ENCODE measurements at regions not wholly inside any gene's neighbourhood (a gene's known extent, or its start where the extent isn't known, plus 50 kb on each side); places are given as distances from the start of the nearest gene placed in this dataset.

DNA sequence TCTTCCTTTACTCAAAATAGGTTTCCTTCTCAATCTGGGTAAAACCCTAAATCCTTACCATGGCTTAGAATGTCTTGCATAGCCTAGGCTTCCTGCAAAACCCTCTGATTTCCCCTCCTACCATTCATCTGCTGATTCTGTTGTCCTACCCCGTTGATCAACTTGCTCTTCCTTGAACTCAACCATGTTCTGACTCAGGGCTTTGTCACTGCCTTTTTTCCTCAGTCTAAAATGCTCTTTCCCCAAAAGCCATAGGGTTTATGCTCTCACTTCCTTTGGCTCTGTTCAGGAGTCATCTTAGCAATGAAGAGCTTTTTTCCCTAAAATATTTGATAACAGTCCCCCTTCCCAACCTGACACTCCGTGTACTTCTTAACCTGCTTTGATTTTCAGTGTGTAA lies 79.4 kb upstream of the IZUMO3 start (continued):
- TF ChIP-seq, protein P1, sequence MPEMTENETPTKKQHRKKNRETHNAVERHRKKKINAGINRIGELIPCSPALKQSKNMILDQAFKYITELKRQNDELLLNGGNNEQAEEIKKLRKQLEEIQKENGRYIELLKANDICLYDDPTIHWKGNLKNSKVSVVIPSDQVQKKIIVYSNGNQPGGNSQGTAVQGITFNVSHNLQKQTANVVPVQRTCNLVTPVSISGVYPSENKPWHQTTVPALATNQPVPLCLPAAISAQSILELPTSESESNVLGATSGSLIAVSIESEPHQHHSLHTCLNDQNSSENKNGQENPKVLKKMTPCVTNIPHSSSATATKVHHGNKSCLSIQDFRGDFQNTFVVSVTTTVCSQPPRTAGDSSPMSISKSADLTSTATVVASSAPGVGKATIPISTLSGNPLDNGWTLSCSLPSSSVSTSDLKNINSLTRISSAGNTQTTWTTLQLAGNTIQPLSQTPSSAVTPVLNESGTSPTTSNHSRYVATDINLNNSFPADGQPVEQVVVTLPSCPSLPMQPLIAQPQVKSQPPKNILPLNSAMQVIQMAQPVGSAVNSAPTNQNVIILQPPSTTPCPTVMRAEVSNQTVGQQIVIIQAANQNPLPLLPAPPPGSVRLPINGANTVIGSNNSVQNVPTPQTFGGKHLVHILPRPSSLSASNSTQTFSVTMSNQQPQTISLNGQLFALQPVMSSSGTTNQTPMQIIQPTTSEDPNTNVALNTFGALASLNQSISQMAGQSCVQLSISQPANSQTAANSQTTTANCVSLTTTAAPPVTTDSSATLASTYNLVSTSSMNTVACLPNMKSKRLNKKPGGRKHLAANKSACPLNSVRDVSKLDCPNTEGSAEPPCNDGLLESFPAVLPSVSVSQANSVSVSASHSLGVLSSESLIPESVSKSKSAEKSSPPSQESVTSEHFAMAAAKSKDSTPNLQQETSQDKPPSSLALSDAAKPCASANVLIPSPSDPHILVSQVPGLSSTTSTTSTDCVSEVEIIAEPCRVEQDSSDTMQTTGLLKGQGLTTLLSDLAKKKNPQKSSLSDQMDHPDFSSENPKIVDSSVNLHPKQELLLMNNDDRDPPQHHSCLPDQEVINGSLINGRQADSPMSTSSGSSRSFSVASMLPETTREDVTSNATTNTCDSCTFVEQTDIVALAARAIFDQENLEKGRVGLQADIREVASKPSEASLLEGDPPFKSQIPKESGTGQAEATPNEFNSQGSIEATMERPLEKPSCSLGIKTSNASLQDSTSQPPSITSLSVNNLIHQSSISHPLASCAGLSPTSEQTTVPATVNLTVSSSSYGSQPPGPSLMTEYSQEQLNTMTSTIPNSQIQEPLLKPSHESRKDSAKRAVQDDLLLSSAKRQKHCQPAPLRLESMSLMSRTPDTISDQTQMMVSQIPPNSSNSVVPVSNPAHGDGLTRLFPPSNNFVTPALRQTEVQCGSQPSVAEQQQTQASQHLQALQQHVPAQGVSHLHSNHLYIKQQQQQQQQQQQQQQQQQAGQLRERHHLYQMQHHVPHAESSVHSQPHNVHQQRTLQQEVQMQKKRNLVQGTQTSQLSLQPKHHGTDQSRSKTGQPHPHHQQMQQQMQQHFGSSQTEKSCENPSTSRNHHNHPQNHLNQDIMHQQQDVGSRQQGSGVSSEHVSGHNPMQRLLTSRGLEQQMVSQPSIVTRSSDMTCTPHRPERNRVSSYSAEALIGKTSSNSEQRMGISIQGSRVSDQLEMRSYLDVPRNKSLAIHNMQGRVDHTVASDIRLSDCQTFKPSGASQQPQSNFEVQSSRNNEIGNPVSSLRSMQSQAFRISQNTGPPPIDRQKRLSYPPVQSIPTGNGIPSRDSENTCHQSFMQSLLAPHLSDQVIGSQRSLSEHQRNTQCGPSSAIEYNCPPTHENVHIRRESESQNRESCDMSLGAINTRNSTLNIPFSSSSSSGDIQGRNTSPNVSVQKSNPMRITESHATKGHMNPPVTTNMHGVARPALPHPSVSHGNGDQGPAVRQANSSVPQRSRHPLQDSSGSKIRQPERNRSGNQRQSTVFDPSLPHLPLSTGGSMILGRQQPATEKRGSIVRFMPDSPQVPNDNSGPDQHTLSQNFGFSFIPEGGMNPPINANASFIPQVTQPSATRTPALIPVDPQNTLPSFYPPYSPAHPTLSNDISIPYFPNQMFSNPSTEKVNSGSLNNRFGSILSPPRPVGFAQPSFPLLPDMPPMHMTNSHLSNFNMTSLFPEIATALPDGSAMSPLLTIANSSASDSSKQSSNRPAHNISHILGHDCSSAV (CRISPR knock-in tag; IDR thresholded peaks at IDR 0.05; ENCODE audit: borderline replicate concordance): no peak
- TF ChIP-seq NCOR1 (IDR thresholded peaks at IDR 0.05; ENCODE audit: borderline replicate concordance, low read length): no peak
- TF ChIP-seq ATF5 (CRISPR knock-in tag; IDR thresholded peaks at IDR 0.05; ENCODE audit: low read depth): no peak
- no peak for TF ChIP-seq ZNF597 (CRISPR knock-in tag; IDR thresholded peaks at IDR 0.05)
- no peak for TF ChIP-seq DR1 (CRISPR knock-in tag; IDR thresholded peaks at IDR 0.05)
- TF ChIP-seq MBD4 (IDR thresholded peaks at IDR 0.05; ENCODE audit: borderline replicate concordance, low read length): no peak
- TF ChIP-seq, protein P2, sequence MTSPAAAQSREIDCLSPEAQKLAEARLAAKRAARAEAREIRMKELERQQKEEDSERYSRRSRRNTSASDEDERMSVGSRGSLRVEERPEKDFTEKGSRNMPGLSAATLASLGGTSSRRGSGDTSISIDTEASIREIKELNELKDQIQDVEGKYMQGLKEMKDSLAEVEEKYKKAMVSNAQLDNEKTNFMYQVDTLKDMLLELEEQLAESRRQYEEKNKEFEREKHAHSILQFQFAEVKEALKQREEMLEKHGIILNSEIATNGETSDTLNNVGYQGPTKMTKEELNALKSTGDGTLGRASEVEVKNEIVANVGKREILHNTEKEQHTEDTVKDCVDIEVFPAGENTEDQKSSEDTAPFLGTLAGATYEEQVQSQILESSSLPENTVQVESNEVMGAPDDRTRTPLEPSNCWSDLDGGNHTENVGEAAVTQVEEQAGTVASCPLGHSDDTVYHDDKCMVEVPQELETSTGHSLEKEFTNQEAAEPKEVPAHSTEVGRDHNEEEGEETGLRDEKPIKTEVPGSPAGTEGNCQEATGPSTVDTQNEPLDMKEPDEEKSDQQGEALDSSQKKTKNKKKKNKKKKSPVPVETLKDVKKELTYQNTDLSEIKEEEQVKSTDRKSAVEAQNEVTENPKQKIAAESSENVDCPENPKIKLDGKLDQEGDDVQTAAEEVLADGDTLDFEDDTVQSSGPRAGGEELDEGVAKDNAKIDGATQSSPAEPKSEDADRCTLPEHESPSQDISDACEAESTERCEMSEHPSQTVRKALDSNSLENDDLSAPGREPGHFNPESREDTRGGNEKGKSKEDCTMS (CRISPR knock-in tag; conservative IDR thresholded peaks at IDR 0.05): no peak

All from HepG2 (cell line).